ENCODE measurements at regions not wholly inside any gene's neighbourhood (a gene's known extent, or its start where the extent isn't known, plus 50 kb on each side); places are given as distances from the start of the nearest gene placed in this dataset.

GRCh38 chr18:76747676-76748075 lies 74.7 kb upstream of the ZNF236 start:
- no peak for DNase-seq (ENCODE audit: low read depth)
- TF ChIP-seq CTCF (IDR thresholded peaks at IDR 0.05; ENCODE audit: control insufficient read depth, extremely low read depth, insufficient read depth), result no peak
- no peak overlapping the region for H3K4me3 ChIP-seq (ENCODE audit: low read depth, low read length)

- H3K4me3 ChIP-seq (ENCODE audit: low read depth, low read length), result no peak overlapping the region
- TF ChIP-seq CTCF (IDR thresholded peaks at IDR 0.05; ENCODE audit: control insufficient read depth, extremely low read depth, insufficient read depth), result no peak
- no peak for DNase-seq (ENCODE audit: low read depth)
Observed at GRCh38 chr18:76741346-76741745, 81.0 kb upstream of the ZNF236 start.

GRCh38 chr18:76736309-76736708 lies 86.0 kb upstream of the ZNF236 start:
- no peak for TF ChIP-seq CTCF (IDR thresholded peaks at IDR 0.05; ENCODE audit: control insufficient read depth, extremely low read depth, insufficient read depth)
- DNase-seq (ENCODE audit: low read depth), result no peak
- no peak overlapping the region for H3K4me3 ChIP-seq (ENCODE audit: low read depth, low read length)

- no peak for DNase-seq (ENCODE audit: low read depth)
- no peak for TF ChIP-seq CTCF (IDR thresholded peaks at IDR 0.05; ENCODE audit: control insufficient read depth, extremely low read depth, insufficient read depth)
- no peak overlapping the region for H3K4me3 ChIP-seq (ENCODE audit: low read depth, low read length)
Observed at GRCh38 chr18:76730901-76731300, 91.5 kb upstream of the ZNF236 start.

GRCh38 chr18:76727589-76727988 lies 94.8 kb upstream of the ZNF236 start:
- no peak for TF ChIP-seq CTCF (IDR thresholded peaks at IDR 0.05; ENCODE audit: control insufficient read depth, extremely low read depth, insufficient read depth)
- H3K4me3 ChIP-seq (ENCODE audit: low read depth, low read length), result no peak overlapping the region
- DNase-seq (ENCODE audit: low read depth), result no peak

GRCh38 chr18:76725445-76725844 lies 96.9 kb upstream of the ZNF236 start:
- TF ChIP-seq CTCF (IDR thresholded peaks at IDR 0.05; ENCODE audit: control insufficient read depth, extremely low read depth, insufficient read depth), result no peak
- H3K4me3 ChIP-seq (ENCODE audit: low read depth, low read length), result no peak overlapping the region
- DNase-seq (ENCODE audit: low read depth), result no peak

DNA sequence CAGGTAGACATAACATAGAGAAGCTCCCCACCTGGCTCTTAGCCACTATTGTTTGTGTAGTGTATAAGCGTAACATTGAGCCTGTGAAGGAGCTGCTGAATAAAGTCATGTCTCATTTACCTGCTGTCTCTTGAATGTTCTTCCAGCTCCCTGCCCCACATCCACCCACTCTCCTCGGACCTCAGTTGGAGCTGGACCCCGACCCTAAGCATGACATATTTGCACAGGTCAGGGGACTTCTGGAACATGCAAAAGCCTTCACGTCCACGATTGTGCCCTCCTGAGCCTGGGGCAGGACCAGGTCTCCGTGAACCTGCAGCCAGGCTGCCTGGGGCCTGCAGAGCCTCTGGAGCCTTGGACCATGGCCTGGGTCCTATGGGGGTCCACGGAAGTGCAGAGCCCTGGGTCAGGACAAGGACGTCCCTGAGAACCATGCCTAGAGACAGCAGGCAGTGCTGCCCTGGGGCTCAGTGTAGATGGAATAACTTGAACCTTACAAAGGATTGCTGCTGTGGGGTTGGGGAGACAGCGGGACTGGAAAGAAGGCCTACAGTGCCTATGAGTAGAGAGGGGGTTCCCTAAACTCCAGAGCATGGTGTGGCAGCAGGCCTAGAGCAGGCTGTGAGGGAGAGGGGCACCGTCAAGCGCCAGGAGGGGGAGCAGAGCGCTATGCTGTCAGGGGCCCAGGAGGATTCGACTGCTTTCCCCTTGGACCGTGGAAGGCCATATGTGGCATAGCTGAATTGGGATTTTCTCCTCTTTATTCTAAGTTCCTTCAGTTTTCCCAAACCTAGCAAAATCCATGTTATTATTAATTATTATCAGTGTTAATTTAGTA lies 99.9 kb upstream of the ZNF236 start:
- no peak for DNase-seq (ENCODE audit: low read depth)
- H3K4me3 ChIP-seq (ENCODE audit: low read depth, low read length), result no peak overlapping the region
- no peak for TF ChIP-seq CTCF (IDR thresholded peaks at IDR 0.05; ENCODE audit: control insufficient read depth, extremely low read depth, insufficient read depth)

All from LNCaP clone FGC (cell line).